MM.1S (cell line): ENCODE measurements at regions not wholly inside any gene's neighbourhood (a gene's known extent, or its start where the extent isn't known, plus 50 kb on each side); places are given as distances from the start of the nearest gene placed in this dataset.

Experiments used
- CTCF ChIP-seq: fragments of 300-600 bp; sonication (generic); IDR thresholded peaks from 2 replicates; pipeline ENCODE4 v1.5.1; 2016; ENCODE audit warnings: antibody characterized with exemption, low read length, mixed read lengths
- EZH2 ChIP-seq: fragments of 300-600 bp; sonication (generic); optimal IDR thresholded peaks from 2 replicates; pipeline ENCODE3; 2017; ENCODE audit warnings: low read depth, mild to moderate bottlenecking, antibody characterized with exemption, low read length, mixed read lengths

- TF ChIP-seq CTCF = peak; percentile 64
- TF ChIP-seq EZH2 = no peak
Observed at GRCh38 chr6:133817460-133818047, 71.4 kb upstream of the TCF21 start.
